ENCODE measurements at regions not wholly inside any gene's neighbourhood (a gene's known extent, or its start where the extent isn't known, plus 50 kb on each side); places are given as distances from the start of the nearest gene placed in this dataset.

DNA sequence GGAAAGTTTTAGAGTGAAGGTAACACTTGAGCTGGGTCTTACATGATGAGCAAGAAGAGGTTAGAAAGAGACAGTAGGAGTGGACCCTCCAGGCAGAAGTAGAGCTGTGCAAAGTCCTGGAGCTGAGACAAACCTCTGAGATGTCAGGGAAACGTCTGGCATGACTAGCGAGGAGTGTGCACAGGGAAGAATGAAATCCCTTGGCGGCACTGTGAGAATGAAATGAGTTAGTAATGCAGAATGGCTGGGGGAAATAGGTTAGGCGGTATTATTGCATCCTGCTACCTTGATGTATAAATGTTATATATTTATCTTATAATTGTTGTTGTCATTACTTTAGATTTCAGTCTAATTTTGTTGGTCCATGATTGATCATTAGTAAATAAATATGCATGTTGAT lies 457.9 kb upstream of the CCL2 start:
- TF ChIP-seq, protein P1, sequence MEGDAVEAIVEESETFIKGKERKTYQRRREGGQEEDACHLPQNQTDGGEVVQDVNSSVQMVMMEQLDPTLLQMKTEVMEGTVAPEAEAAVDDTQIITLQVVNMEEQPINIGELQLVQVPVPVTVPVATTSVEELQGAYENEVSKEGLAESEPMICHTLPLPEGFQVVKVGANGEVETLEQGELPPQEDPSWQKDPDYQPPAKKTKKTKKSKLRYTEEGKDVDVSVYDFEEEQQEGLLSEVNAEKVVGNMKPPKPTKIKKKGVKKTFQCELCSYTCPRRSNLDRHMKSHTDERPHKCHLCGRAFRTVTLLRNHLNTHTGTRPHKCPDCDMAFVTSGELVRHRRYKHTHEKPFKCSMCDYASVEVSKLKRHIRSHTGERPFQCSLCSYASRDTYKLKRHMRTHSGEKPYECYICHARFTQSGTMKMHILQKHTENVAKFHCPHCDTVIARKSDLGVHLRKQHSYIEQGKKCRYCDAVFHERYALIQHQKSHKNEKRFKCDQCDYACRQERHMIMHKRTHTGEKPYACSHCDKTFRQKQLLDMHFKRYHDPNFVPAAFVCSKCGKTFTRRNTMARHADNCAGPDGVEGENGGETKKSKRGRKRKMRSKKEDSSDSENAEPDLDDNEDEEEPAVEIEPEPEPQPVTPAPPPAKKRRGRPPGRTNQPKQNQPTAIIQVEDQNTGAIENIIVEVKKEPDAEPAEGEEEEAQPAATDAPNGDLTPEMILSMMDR (conservative IDR thresholded peaks at IDR 0.05 in 1 of 2, IDR thresholded peaks at IDR 0.05 in 1 of 2; ENCODE audit: low read depth in 1 of 2, low read length in 2 of 2): no peak
- no peak for TF ChIP-seq EZH2 (IDR thresholded peaks at IDR 0.05; ENCODE audit: low read length, missing control alignments)

All from fibroblast of lung (primary cell).